ENCODE measurements at regions not wholly inside any gene's neighbourhood (a gene's known extent, or its start where the extent isn't known, plus 50 kb on each side); places are given as distances from the start of the nearest gene placed in this dataset.

DNA sequence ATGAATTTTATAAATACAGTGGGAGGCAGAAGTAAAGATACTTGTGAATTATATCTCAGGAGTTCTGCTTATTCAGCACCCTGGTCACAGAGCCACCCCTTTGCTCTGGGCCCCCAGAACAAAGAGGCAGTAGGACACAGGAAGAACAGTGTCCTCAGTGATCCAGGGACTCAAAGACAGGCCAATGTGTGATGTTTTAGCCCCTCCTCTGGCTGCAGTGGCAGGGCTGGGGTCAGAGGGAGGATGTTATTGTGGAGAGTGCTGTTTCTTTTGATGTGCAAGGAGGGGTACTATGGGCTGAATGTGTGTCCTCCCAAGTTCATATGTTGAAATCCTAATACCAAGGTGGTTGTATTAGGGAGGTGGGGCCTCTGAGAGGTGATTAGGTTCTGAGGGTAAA is 74.1 kb upstream of the MAP3K7 start:
- Histone ChIP-seq H3K36me3 (no peaks in the 10 kb centered on the region), H3K27me3 (no peaks in the 10 kb centered on the region), H3K9me3 (peaks cover 6 to 15% of the 10 kb centered on the region in 2 donors), H3K27ac (no peak overlapping the region), H3K4me1 (no peaks in the 10 kb centered on the region), H3K4me3 (no peak overlapping the region)
- intact Hi-C loops (cut with DNase I; ENCODE audit: low total_unique reads): no loop called here
- no peak for DNase-seq (ENCODE audit: low spot score in 2 of 2)
- TF ChIP-seq POLR2A (IDR thresholded peaks at IDR 0.05) (no peak), POLR2AphosphoS5 (IDR thresholded peaks at IDR 0.05) (no peak)
- TF ChIP-seq, protein P1, sequence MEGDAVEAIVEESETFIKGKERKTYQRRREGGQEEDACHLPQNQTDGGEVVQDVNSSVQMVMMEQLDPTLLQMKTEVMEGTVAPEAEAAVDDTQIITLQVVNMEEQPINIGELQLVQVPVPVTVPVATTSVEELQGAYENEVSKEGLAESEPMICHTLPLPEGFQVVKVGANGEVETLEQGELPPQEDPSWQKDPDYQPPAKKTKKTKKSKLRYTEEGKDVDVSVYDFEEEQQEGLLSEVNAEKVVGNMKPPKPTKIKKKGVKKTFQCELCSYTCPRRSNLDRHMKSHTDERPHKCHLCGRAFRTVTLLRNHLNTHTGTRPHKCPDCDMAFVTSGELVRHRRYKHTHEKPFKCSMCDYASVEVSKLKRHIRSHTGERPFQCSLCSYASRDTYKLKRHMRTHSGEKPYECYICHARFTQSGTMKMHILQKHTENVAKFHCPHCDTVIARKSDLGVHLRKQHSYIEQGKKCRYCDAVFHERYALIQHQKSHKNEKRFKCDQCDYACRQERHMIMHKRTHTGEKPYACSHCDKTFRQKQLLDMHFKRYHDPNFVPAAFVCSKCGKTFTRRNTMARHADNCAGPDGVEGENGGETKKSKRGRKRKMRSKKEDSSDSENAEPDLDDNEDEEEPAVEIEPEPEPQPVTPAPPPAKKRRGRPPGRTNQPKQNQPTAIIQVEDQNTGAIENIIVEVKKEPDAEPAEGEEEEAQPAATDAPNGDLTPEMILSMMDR (IDR thresholded peaks at IDR 0.05): no peak

DNA sequence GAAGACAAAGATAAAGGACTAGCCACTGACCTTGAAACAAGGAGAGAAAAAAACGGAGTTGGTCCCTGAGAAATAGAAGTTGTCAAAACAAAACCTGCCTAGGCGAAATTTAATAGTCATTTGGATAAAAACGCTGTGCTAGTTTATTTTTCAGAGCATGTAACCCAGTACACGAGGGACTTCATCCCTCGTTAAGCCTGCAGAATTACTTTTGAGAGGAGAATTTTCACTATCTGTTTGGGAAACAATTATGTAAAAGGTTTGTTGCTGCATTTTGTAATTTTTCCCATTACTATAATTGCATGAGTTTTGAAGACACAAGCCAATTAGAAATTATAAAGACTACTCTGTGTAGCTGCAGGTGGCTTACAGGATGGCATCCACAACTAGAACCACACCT is 71.6 kb upstream of the MAP3K7 start:
- Histone ChIP-seq H3K36me3 (no peaks in the 10 kb centered on the region), H3K4me1 (no peaks in the 10 kb centered on the region), H3K27ac (no peak overlapping the region), H3K27me3 (no peaks in the 10 kb centered on the region), H3K4me3 (no peak overlapping the region), H3K9me3 (peaks cover 6 to 11% of the 10 kb centered on the region in 2 donors)
- no peak for TF ChIP-seq POLR2A (IDR thresholded peaks at IDR 0.05)
- TF ChIP-seq, protein P1 (IDR thresholded peaks at IDR 0.05): no peak
- TF ChIP-seq POLR2AphosphoS5 (IDR thresholded peaks at IDR 0.05): no peak
- no peak for DNase-seq (ENCODE audit: low spot score in 2 of 2)
- intact Hi-C loops (cut with DNase I; ENCODE audit: low total_unique reads): no loop called here

DNA sequence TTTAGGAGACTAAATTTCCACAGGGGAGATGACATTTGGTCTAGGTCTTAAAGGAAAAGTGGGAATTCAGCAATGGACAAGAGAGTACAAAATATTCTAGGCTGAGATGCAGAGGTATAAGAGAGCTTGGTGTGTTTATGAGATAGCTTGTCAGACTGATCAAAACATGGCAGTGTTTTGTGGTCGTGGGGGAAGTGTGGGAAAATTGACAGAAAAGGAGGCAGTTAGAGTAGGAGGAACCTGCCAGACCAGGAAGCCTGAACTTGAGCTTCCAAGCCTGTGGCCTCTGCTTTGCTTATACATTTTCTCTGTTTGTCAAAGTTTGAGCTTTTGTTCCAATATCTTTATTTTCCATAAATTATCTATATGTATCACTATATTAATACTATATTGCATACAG is 69.5 kb upstream of the MAP3K7 start:
- Histone ChIP-seq H3K4me1 (no peaks in the 10 kb centered on the region), H3K9me3 (no peaks in the 10 kb centered on the region), H3K4me3 (no peak overlapping the region), H3K27ac (no peak overlapping the region), H3K27me3 (no peaks in the 10 kb centered on the region), H3K36me3 (no peaks in the 10 kb centered on the region)
- intact Hi-C loops (cut with DNase I; ENCODE audit: low total_unique reads): no loop called here
- TF ChIP-seq POLR2A (IDR thresholded peaks at IDR 0.05) (no peak), POLR2AphosphoS5 (IDR thresholded peaks at IDR 0.05) (no peak)
- TF ChIP-seq, protein P1 (IDR thresholded peaks at IDR 0.05): no peak
- no peak for DNase-seq (ENCODE audit: low spot score in 2 of 2)

DNA sequence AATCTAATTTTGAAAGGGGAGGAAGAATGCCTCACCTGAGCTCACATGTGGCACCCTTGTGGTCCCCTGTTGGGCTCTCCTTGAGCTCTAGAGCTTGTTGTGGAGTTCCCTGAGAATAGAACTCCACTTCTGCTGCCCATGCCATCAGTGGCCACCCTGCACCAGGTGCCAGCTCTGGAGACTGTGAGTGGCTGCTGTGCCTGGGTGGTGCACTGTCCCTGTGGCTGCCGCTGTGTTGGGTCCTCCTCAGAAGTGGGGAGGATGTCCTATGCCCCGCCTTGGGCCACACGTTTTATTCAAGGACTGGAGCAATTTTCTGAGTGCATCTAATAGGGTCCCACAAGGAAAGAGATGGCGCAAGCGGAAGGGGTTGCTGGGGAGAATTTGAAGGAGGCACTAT is 67.9 kb upstream of the MAP3K7 start:
- H3K4me3 ChIP-seq: no peak overlapping the region
- no peaks in the 10 kb centered on the region for H3K27me3 ChIP-seq
- no peaks in the 10 kb centered on the region for H3K9me3 ChIP-seq
- H3K4me1 ChIP-seq: no peaks in the 10 kb centered on the region
- H3K27ac ChIP-seq: no peak overlapping the region
- no peak for DNase-seq (ENCODE audit: low spot score in 2 of 2)
- H3K36me3 ChIP-seq: no peaks in the 10 kb centered on the region
- TF ChIP-seq POLR2A (IDR thresholded peaks at IDR 0.05) (no peak), POLR2AphosphoS5 (IDR thresholded peaks at IDR 0.05) (no peak)
- TF ChIP-seq, protein P1 (IDR thresholded peaks at IDR 0.05): no peak
- intact Hi-C loops (cut with DNase I; ENCODE audit: low total_unique reads): no loop called here

DNA sequence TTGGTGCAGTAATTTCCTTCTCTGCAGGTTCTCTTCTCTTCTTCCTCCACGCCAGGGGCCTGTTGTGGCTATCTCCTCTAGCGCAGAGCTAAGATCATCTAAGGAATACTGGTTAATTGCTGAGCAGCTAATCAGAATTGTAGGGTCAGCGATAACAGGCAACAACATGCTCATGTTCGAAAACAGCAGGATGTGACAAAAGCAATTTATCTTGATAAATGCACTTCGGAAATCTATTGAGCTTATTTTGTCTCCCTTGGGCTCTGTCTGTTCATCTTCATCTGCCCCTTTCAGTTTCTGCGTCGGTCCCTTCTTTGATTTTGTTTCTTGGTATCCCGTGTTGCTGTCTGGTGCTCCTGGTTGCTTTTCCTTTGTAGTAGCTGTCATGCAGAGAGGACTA is 67.3 kb upstream of the MAP3K7 start:
- Histone ChIP-seq H3K27me3 (no peaks in the 10 kb centered on the region), H3K27ac (no peak overlapping the region), H3K9me3 (no peaks in the 10 kb centered on the region), H3K4me1 (no peaks in the 10 kb centered on the region), H3K4me3 (no peak overlapping the region), H3K36me3 (no peaks in the 10 kb centered on the region)
- DNase-seq (ENCODE audit: low spot score in 2 of 2): no peak
- TF ChIP-seq POLR2AphosphoS5 (IDR thresholded peaks at IDR 0.05) (no peak), POLR2A (IDR thresholded peaks at IDR 0.05) (no peak)
- TF ChIP-seq, protein P1 (IDR thresholded peaks at IDR 0.05): no peak
- intact Hi-C loops (cut with DNase I; ENCODE audit: low total_unique reads): no loop called here

Data from breast epithelium (tissue), 4 donors.